ENCODE measurements at regions not wholly inside any gene's neighbourhood (a gene's known extent, or its start where the extent isn't known, plus 50 kb on each side); places are given as distances from the start of the nearest gene placed in this dataset.

GRCh38 chr14:65351493-65352194, 60.9 kb upstream of the FUT8 start:
- no peak for DNase-seq (ENCODE audit: low spot score)

GRCh38 chr14:65352964-65353530, 59.5 kb upstream of the FUT8 start:
- no peak for DNase-seq (ENCODE audit: low spot score)

DNA sequence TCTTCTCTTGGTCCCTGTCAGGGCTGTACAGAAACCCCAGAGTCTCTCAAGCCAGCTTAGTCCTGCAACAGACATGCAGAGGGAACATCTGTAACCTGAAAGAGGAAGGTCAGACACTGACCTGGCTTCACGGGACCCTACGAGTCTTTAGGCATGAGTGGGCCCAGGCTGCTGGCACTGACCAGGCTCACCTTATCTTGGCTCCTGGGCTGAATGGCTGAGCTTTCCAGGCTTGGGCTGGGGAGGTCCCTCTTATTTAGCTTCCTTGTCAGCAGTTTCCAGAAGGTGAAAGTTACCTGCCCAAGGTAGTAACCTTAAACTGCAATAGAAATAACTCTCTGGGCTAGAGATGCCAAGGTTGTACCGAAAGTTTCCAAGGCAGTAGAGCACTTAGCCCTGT, 58.4 kb upstream of the FUT8 start:
- DNase-seq (ENCODE audit: low spot score) = no peak

- no peak for DNase-seq (ENCODE audit: low spot score)
Observed at GRCh38 chr14:65354715-65355114, 57.8 kb upstream of the FUT8 start.

DNA sequence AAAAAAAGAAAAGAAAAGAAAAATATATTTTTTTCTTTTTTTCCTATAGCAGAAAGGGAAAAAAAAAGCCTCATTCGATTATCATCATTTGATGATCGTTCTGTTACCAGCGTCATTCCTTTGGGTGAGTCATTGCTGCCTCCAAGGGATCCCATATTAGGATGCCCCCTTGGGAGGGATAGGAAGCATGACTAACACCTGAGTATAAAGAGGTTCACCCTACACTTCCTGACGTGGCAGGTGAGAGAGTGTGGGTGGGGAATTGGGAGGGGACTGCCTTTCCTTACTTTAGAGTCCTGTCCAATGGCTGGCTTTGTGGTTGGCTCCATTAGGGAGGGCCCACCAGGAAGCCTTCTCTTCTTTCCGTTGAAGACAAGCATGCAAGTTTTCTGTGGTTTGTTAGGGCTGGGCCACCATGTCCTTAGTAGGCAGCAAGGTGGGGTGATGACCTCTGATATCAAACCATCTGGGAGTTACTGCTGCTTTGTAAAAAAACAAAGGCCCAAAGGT, 56.1 kb upstream of the FUT8 start:
- DNase-seq (ENCODE audit: low spot score) = no peak

DNA sequence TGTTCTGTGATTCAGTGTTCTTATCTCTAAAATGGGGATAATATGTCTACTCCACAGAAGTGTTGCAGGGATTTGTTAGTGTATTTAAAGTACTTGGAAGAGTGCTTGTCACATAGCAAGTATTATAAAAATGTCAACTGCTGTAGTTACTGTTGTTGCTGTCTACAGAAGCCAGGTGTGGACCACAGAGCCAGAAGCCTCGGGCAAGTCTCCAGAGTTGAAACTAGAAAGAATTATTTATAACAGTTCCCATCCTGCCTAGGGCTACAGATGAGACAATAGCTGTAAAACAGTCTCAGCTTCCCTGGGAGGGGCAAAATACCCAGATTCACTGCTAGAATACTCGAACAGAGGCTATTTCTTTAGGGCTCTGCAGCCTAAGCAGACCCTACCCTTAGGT, 55.4 kb upstream of the FUT8 start:
- no peak for DNase-seq (ENCODE audit: low spot score)

DNA sequence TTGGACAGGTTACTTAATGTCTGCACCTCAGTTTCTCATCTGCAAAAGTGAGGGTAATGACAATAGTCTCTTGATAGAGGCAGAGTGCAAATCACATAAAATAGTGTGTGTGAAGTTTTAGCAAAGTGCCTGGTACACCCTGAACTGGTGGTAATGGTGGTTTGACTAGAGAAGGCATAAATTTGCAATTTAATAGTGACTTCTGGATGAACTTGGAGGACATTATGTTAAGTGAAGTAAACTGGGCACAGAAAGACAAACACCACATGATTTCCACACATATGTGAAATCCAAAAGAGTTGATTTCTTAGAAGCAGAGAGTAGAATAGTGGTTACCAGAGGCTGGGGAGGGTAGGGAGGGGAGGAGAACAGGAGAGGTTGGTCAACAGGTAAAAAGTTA, 54.8 kb upstream of the FUT8 start:
- no peak for DNase-seq (ENCODE audit: low spot score)

- DNase-seq (ENCODE audit: low spot score) = no peak
Observed at GRCh38 chr14:65359503-65359902, 53.0 kb upstream of the FUT8 start.

GRCh38 chr14:65360144-65360784, 52.3 kb upstream of the FUT8 start:
- peak; percentile 12 for DNase-seq (ENCODE audit: low spot score)

- DNase-seq (ENCODE audit: low spot score) = no peak
Observed at GRCh38 chr14:65361920-65362319, 50.6 kb upstream of the FUT8 start.

Small RNA genes in the stretch of these regions (small RNA-seq; reads per million reads assigned to genes)
- gene AL355076.1 (0 reads per million in 2 experiments), gene MIR4708 (0 reads per million in 2 experiments)

All from SK-N-DZ (cell line).